Duodenal mucosa (tissue), 2 donors: ENCODE measurements at regions not wholly inside any gene's neighbourhood (a gene's known extent, or its start where the extent isn't known, plus 50 kb on each side); places are given as distances from the start of the nearest gene placed in this dataset.

Experiments
- H3K27ac ChIP-seq: one replicate; pipeline ENCODE4 v1.7.0; 2013; ENCODE audit warnings: low read depth, low read length
- H3K27me3 ChIP-seq, 2 donors: one replicate each; pipeline ENCODE4 v1.7.0; 2013; ENCODE audit warnings: low read length in 2 of 2, control low read depth in 1 of 2; ENCODE audit not compliant: insufficient read depth in 2 of 2, control insufficient read depth in 1 of 2
- H3K36me3 ChIP-seq, 2 donors: one replicate each; pipeline ENCODE4 v1.7.0; 2013; ENCODE audit warnings: low read length in 2 of 2, control low read depth in 1 of 2; ENCODE audit not compliant: insufficient read depth in 2 of 2, control insufficient read depth in 1 of 2
- H3K4me1 ChIP-seq, 2 donors: one replicate each; pipeline ENCODE4 v1.7.0; 2013; ENCODE audit warnings: low read length in 2 of 2, control low read depth in 1 of 2; ENCODE audit not compliant: insufficient read depth in 2 of 2, control insufficient read depth in 1 of 2
- H3K4me3 ChIP-seq, 2 donors: one replicate each; pipeline ENCODE4 v1.7.0; 2013; ENCODE audit warnings: low read length in 2 of 2, low read depth in 1 of 2
- H3K9ac ChIP-seq, 2 donors: one replicate each; pipeline ENCODE4 v1.7.0; 2013; ENCODE audit warnings: low read length in 2 of 2, low read depth in 1 of 2
- H3K9me3 ChIP-seq, 2 donors: one replicate each; pipeline ENCODE4 v1.7.0; 2013; ENCODE audit warnings: low read length in 2 of 2, control low read depth in 1 of 2; ENCODE audit not compliant: control insufficient read depth in 1 of 2

- Histone ChIP-seq H3K27ac (no peak overlapping the region), H3K4me3 (no peak overlapping the region), H3K4me1 (no peaks in the 10 kb centered on the region), H3K9me3 (no peaks in the 10 kb centered on the region), H3K36me3 (no peaks in the 10 kb centered on the region), H3K9ac (no peak overlapping the region), H3K27me3 (no peaks in the 10 kb centered on the region)
Observed at GRCh38 chr16:66166490-66166889, 200.0 kb upstream of the CDH5 start.

GRCh38 chr16:66165879-66166278 lies 200.6 kb upstream of the CDH5 start:
- Histone ChIP-seq H3K36me3 (no peaks in the 10 kb centered on the region), H3K4me3 (no peak overlapping the region), H3K27ac (no peak overlapping the region), H3K9ac (no peak overlapping the region), H3K27me3 (no peaks in the 10 kb centered on the region), H3K9me3 (no peaks in the 10 kb centered on the region), H3K4me1 (no peaks in the 10 kb centered on the region)

- Histone ChIP-seq H3K4me1 (no peaks in the 10 kb centered on the region), H3K27me3 (no peaks in the 10 kb centered on the region), H3K9ac (no peak overlapping the region), H3K27ac (no peak overlapping the region), H3K4me3 (no peak overlapping the region), H3K36me3 (no peaks in the 10 kb centered on the region), H3K9me3 (no peaks in the 10 kb centered on the region)
Observed at GRCh38 chr16:66164581-66165247, 201.8 kb upstream of the CDH5 start.

GRCh38 chr16:66162821-66163220 lies 203.7 kb upstream of the CDH5 start:
- H3K4me3 ChIP-seq = no peak overlapping the region
- no peaks in the 10 kb centered on the region for H3K4me1 ChIP-seq
- no peaks in the 10 kb centered on the region for H3K9me3 ChIP-seq
- H3K9ac ChIP-seq = no peak overlapping the region
- no peaks in the 10 kb centered on the region for H3K27me3 ChIP-seq
- H3K36me3 ChIP-seq = no peaks in the 10 kb centered on the region
- no peak overlapping the region for H3K27ac ChIP-seq

- no peak overlapping the region for H3K4me3 ChIP-seq
- H3K27me3 ChIP-seq = no peaks in the 10 kb centered on the region
- H3K36me3 ChIP-seq = no peaks in the 10 kb centered on the region
- H3K9ac ChIP-seq = no peak overlapping the region
- no peaks in the 10 kb centered on the region for H3K4me1 ChIP-seq
- H3K27ac ChIP-seq = no peak overlapping the region
- no peaks in the 10 kb centered on the region for H3K9me3 ChIP-seq
Observed at GRCh38 chr16:66161942-66162341, 204.5 kb upstream of the CDH5 start.

- Histone ChIP-seq H3K36me3 (no peaks in the 10 kb centered on the region), H3K4me1 (no peaks in the 10 kb centered on the region), H3K9me3 (no peaks in the 10 kb centered on the region), H3K9ac (no peak overlapping the region), H3K27ac (no peak overlapping the region), H3K27me3 (no peaks in the 10 kb centered on the region), H3K4me3 (no peak overlapping the region)
Observed at GRCh38 chr16:66161269-66161668, 205.2 kb upstream of the CDH5 start.

- no peak overlapping the region for H3K4me3 ChIP-seq
- no peaks in the 10 kb centered on the region for H3K36me3 ChIP-seq
- no peaks in the 10 kb centered on the region for H3K9me3 ChIP-seq
- H3K27ac ChIP-seq = no peak overlapping the region
- H3K4me1 ChIP-seq = no peaks in the 10 kb centered on the region
- H3K27me3 ChIP-seq = no peaks in the 10 kb centered on the region
- no peak overlapping the region for H3K9ac ChIP-seq
Observed at GRCh38 chr16:66159987-66160386, 206.5 kb upstream of the CDH5 start.

- H3K36me3 ChIP-seq = no peaks in the 10 kb centered on the region
- no peak overlapping the region for H3K9ac ChIP-seq
- no peak overlapping the region for H3K4me3 ChIP-seq
- H3K4me1 ChIP-seq = no peaks in the 10 kb centered on the region
- no peaks in the 10 kb centered on the region for H3K27me3 ChIP-seq
- H3K27ac ChIP-seq = no peak overlapping the region
- no peaks in the 10 kb centered on the region for H3K9me3 ChIP-seq
Observed at GRCh38 chr16:66156538-66156937, 210.0 kb upstream of the CDH5 start.

- no peaks in the 10 kb centered on the region for H3K9me3 ChIP-seq
- H3K27ac ChIP-seq = no peak overlapping the region
- no peaks in the 10 kb centered on the region for H3K27me3 ChIP-seq
- H3K4me3 ChIP-seq = no peak overlapping the region
- H3K36me3 ChIP-seq = no peaks in the 10 kb centered on the region
- H3K9ac ChIP-seq = no peak overlapping the region
- peaks cover 0 to 4% of the 10 kb centered on the region in 2 donors for H3K4me1 ChIP-seq
Observed at GRCh38 chr16:66155933-66156332, 210.6 kb upstream of the CDH5 start.

- H3K9ac ChIP-seq = no peak overlapping the region
- no peaks in the 10 kb centered on the region for H3K9me3 ChIP-seq
- H3K4me1 ChIP-seq = peaks cover 4 to 6% of the 10 kb centered on the region in 2 donors
- no peak overlapping the region for H3K4me3 ChIP-seq
- no peaks in the 10 kb centered on the region for H3K36me3 ChIP-seq
- H3K27ac ChIP-seq = no peak overlapping the region
- H3K27me3 ChIP-seq = no peaks in the 10 kb centered on the region
Observed at GRCh38 chr16:66154801-66155200, 211.7 kb upstream of the CDH5 start.
